ENCODE measurements at regions not wholly inside any gene's neighbourhood (a gene's known extent, or its start where the extent isn't known, plus 50 kb on each side); places are given as distances from the start of the nearest gene placed in this dataset.

- Histone ChIP-seq H3K9me3 (ENCODE audit: severe bottlenecking) (no peaks in the 10 kb centered on the region), H3K27ac (ENCODE audit: poor library complexity, severe bottlenecking) (no peak overlapping the region), H3K27me3 (ENCODE audit: insufficient read depth, poor library complexity, severe bottlenecking) (peaks cover 2% of the 10 kb centered on the region), H3K4me3 (ENCODE audit: severe bottlenecking) (no peak overlapping the region), H3K36me3 (ENCODE audit: low read depth) (no peaks in the 10 kb centered on the region), H3K4me1 (ENCODE audit: insufficient read depth, poor library complexity, severe bottlenecking) (no peaks in the 10 kb centered on the region)
- DNase-seq (ENCODE audit: low spot score), result no peak
- TF ChIP-seq, protein P1, sequence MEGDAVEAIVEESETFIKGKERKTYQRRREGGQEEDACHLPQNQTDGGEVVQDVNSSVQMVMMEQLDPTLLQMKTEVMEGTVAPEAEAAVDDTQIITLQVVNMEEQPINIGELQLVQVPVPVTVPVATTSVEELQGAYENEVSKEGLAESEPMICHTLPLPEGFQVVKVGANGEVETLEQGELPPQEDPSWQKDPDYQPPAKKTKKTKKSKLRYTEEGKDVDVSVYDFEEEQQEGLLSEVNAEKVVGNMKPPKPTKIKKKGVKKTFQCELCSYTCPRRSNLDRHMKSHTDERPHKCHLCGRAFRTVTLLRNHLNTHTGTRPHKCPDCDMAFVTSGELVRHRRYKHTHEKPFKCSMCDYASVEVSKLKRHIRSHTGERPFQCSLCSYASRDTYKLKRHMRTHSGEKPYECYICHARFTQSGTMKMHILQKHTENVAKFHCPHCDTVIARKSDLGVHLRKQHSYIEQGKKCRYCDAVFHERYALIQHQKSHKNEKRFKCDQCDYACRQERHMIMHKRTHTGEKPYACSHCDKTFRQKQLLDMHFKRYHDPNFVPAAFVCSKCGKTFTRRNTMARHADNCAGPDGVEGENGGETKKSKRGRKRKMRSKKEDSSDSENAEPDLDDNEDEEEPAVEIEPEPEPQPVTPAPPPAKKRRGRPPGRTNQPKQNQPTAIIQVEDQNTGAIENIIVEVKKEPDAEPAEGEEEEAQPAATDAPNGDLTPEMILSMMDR (IDR thresholded peaks at IDR 0.05; ENCODE audit: poor library complexity, severe bottlenecking), result no peak
- no peak for ATAC-seq (ENCODE audit: low read depth)
These were observed 589.2 kb downstream of the METTL4 start for GRCh38 chr18:1982056-1982455.

- no peak for DNase-seq (ENCODE audit: low spot score)
These were observed 587.4 kb downstream of the METTL4 start for GRCh38 chr18:1983746-1984515.

GRCh38 chr18:1993866-1994265 lies 577.4 kb downstream of the METTL4 start:
- TF ChIP-seq, protein P1 (IDR thresholded peaks at IDR 0.05; ENCODE audit: poor library complexity, severe bottlenecking), result no peak
- ATAC-seq (ENCODE audit: low read depth) (no peak), DNase-seq (ENCODE audit: low spot score) (no peak)
- H3K27ac ChIP-seq (ENCODE audit: poor library complexity, severe bottlenecking), result no peak overlapping the region
- H3K4me3 ChIP-seq (ENCODE audit: severe bottlenecking), result no peak overlapping the region
- no peaks in the 10 kb centered on the region for H3K36me3 ChIP-seq (ENCODE audit: low read depth)
- H3K27me3 ChIP-seq (ENCODE audit: insufficient read depth, poor library complexity, severe bottlenecking), result no peaks in the 10 kb centered on the region
- peaks cover 6% of the 10 kb centered on the region for H3K4me1 ChIP-seq (ENCODE audit: insufficient read depth, poor library complexity, severe bottlenecking)
- H3K9me3 ChIP-seq (ENCODE audit: severe bottlenecking), result peaks cover 2% of the 10 kb centered on the region

More at GRCh38 chr18:1983746-1984515, 587.4 kb downstream of the METTL4 start:
- Histone ChIP-seq H3K27ac (ENCODE audit: poor library complexity, severe bottlenecking) (no peak overlapping the region), H3K4me1 (ENCODE audit: insufficient read depth, poor library complexity, severe bottlenecking) (no peaks in the 10 kb centered on the region), H3K27me3 (ENCODE audit: insufficient read depth, poor library complexity, severe bottlenecking) (peaks cover 2% of the 10 kb centered on the region), H3K4me3 (ENCODE audit: severe bottlenecking) (no peak overlapping the region), H3K9me3 (ENCODE audit: severe bottlenecking) (no peaks in the 10 kb centered on the region), H3K36me3 (ENCODE audit: low read depth) (no peaks in the 10 kb centered on the region)
- TF ChIP-seq, protein P1 (IDR thresholded peaks at IDR 0.05; ENCODE audit: poor library complexity, severe bottlenecking), result no peak
- no peak for ATAC-seq (ENCODE audit: low read depth)

GRCh38 chr18:1994471-1994870 lies 576.8 kb downstream of the METTL4 start:
- no peak for ATAC-seq (ENCODE audit: low read depth)

More at GRCh38 chr18:1994471-1994870, 576.8 kb downstream of the METTL4 start:
- H3K4me1 ChIP-seq (ENCODE audit: insufficient read depth, poor library complexity, severe bottlenecking), result peaks cover 6% of the 10 kb centered on the region
- TF ChIP-seq, protein P1 (IDR thresholded peaks at IDR 0.05; ENCODE audit: poor library complexity, severe bottlenecking), result no peak
- H3K36me3 ChIP-seq (ENCODE audit: low read depth), result no peaks in the 10 kb centered on the region
- no peak overlapping the region for H3K4me3 ChIP-seq (ENCODE audit: severe bottlenecking)
- H3K27me3 ChIP-seq (ENCODE audit: insufficient read depth, poor library complexity, severe bottlenecking), result no peaks in the 10 kb centered on the region
- H3K9me3 ChIP-seq (ENCODE audit: severe bottlenecking), result peaks cover 2% of the 10 kb centered on the region
- no peak overlapping the region for H3K27ac ChIP-seq (ENCODE audit: poor library complexity, severe bottlenecking)
- DNase-seq (ENCODE audit: low spot score), result no peak
